ENCODE measurements at regions not wholly inside any gene's neighbourhood (a gene's known extent, or its start where the extent isn't known, plus 50 kb on each side); places are given as distances from the start of the nearest gene placed in this dataset.

DNA sequence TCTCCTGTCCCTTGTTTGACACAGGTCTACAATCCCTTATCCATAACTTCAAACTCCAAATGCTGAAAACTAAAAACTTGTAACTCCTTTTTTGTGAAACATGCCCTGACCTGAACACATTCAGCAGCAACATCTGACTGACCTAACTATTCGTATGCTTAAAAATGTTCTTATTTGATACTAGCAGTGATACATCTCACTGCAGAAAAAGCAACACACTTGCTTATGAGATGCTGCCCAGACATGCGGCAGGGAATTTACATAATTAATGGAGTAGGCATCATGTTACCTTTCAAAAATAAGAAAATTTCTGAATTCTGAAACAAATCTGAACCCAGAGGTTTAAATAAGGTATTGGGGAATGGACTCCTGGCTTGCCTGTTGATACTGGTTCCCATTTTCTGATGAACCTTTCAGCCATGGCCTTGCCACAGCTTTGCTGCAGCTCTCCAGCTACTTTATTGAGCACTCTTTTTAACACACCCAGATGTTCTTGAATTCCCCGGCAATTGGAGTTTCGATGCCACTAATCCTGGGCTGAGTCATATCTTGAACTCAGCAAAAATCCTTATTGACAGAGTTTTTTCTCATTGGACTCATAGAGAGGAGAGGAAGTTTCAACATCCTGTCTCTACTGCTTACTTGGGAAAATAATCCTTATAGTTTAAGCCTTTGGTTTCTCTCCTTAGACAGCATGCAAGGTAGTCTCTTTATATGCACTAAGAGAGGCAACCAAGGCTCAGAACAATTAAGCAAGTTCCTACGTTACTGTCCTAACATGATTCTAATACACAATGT is 296.6 kb upstream of the LMCD1 start:
- no peak for DNase-seq

DNA sequence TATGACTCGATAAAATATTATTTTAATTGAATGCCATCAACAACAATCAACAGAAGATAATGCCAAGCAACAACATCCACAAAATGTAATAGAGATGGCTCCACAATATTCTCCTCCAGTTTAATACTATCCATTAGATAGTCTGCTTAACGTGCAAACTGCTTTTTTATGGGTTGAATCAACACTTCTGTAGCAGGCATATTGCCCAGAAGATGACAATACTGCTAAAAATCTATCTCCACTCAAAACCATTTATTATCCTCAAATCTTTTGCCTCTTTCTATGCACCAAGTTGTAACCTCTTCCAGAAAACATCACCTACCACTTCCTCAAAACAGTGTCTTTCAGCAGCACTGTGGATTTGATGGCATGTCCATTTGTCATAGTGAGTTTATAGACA is 295.7 kb upstream of the LMCD1 start:
- no peak for DNase-seq

DNA sequence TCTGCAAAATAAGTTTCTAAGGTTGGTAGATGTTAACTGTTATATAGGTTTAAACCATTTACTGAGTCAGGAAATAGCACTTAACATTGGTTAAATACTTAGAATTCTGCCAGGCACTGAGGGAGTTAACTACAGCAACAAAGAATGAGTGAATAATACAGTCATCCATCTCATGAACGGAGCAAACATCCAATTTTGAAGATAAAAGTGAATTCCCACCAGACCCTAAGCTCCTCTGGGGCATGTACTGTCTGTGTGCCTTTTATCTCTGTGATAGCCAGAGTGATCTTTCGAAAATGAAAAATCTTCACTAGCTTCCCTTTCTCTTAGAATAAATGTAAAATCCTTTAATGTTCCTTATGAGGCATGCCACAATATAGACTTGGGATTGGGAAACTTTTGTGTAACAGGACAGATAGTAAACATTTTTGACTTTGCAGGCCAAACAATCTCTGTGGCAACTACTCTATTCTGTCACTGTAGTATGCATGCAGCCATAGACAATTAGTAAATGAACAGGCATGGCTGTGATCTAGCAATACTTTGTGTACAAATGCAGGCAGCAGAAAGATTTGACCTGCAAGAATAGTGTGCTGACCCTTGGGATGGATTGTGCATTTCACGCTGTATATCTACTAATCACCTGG is 294.5 kb upstream of the LMCD1 start:
- DNase-seq, result no peak

DNA sequence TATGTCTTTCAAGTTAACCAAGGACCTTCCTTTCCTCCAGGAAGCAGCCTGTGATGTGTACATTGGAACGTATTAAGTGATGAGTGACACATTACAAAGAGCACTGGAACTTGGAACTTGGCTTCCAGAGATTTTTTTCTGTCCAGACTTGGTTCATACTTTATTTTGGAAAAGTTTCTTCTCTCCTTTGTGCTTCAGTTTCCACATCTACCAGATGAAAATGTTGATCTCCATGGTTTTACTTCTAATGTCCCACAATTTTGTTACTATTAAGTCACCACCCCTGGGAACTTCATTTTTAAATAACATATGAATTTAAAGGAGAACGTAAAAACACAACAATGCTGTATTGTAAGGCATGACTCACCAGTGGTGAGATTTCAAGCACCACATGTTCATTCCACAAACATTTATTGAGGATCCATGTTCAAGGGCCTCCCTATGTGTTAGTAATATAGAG is 290.7 kb upstream of the LMCD1 start:
- no peak for DNase-seq

DNA sequence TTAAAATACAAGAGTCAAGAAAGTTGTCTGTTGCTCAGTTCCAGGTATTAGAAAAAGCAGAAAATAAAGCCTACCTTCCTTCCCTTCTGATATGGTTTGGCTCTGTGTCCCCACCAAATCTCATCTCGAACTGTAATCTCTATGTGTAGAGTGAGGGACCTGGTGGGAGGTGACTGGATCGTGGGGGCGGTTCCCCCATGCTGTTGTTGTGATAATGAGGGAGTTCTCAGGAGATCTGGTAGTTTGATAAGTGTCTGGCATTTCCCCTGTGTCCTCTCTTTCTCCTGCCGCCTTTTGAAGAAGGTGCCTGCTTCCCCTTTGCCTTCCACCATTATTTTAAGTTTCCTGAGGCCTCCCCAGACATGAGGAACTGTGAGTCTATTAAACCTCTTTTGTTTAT is 288.8 kb upstream of the LMCD1 start:
- no peak for DNase-seq

DNA sequence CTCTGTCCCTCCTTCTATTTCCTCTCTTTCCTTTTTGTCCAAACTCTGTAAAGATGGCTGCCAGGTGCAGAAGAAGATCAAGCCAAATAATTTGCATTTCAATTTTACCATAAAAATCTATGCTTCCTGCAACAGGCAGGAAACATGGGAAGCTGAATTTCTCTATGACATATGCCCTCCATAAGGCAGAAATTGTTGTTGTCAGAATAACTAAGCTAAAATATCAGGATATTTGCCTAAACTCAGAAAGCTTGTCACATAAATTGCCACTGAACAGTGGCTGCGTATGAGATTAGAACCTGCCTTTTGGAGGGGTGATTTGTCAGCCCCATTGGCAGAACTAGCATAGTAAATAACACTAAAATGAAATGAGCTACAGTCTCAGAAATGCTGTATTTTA is 288.3 kb upstream of the LMCD1 start:
- no peak for DNase-seq

DNA sequence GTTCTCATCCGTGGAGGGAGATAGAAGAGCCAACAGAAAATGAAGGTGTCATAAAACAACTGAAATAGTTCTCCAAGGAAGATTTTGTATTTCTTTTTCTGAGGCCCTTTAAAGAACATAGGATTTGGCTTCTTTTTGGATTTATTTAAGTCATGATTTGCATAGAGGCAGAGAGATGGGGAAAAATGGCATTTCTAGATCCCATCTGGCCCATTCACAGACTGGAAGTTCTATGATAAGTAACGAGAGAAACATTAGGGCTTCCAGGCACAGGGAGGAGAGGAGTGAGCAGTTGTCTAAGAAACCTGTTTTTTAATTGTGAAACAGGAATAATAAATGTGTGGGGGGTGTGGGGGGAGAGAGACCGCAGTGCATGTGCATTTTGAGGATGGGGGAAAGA is 285.8 kb upstream of the LMCD1 start:
- DNase-seq, result no peak

DNA sequence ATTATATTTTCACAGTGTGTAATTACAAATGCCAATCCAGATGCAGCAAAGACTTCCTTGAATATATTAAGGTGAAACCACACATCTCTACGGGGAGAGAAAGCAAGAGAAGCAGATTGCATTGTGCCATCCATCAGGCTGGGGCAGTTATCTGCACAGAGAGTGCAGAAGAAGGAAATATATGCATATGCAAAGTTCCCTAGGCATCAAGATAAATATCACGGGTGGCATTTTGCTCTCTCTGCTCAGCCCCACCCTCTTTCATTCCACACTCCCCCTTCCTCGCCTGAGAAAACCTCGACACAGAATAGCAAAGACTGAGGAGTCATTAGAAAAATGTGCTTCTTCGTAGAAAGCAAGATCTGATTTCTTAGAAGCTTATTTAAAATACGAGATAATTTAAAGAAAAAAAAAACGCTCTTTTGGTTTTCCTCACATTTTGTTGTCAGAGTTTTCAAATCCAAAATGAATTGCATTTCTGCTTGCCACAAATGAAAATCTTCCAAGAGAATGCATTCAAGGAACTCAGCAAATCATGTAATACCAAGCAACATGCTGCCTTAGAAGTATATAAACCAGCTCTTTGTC is 283.2 kb upstream of the LMCD1 start:
- no peak for DNase-seq

DNA sequence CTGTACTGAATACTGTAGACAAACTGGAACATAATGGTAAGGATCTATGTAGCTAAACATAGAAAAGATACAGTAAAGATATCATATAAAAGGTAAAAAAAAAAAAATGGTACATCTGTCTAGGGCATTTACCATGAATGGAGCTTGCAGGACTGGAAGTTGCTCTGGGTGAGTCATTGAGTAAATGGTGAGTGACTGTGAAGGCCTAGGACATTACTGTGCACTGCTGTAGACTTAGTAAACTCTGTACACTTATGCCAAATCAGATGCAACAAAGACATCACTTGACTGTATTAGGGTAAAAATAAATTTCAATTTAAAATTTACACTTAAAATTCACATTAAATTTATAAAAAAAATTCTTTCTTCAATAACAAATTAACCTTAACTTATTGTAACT is 281.3 kb upstream of the LMCD1 start:
- no peak for DNase-seq

DNA sequence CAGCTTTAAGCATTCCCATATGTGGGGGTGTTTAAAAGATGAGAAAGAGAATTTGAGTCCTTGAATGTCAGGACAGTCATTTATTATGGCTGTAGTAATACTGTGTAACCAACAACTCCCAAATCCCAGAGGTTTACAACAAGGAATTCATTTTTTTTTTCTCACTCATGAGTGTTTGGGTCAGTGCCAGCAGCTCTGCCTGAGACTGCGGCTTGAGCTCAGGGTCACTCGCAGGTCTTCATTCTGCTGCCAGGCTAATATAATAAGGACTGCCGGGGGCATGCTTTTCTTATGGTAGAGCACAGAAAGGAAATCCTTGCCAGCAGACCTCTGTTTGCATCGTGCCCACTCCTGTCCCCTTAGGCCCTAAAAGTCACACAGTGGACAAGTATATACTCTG is 277.9 kb upstream of the LMCD1 start:
- no peak for DNase-seq

DNA sequence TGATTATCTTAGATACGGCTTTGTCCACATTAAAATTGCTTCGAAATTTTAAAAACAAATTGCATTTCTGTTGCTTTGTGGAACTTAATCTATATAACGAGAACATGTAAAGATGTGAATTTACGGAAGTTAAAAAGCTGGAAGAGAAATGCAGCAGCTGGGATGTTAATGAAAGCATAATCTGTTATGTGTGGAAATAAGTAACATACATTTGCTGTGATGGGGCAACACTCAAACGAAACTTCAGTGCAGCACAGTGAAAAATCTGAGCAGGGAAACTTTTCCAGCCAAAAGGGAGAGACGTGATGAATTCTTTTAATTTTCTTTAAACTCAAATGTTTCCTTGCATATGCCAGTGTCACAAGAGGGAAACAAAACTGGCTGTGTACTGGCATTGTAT is 276.7 kb upstream of the LMCD1 start:
- DNase-seq, result no peak

DNA sequence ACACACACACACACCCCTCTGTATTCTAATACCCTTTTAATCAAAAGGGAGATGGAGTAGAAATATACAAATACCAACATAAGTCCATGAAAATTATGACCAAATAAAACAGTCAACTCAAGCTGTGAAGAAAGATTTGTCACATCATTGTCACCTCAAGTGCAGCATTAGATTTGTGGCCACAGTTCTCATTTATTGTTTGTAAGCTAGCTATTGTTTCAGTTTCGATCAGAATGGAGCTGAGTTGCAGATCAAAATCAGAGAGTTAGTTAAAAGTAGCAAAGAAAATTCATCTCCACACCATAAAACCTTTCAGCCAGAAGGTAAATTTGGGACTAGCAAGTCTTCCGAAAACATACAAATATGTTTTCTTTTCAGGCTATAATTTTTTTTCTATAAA is 267.7 kb upstream of the LMCD1 start:
- DNase-seq, result no peak

DNA sequence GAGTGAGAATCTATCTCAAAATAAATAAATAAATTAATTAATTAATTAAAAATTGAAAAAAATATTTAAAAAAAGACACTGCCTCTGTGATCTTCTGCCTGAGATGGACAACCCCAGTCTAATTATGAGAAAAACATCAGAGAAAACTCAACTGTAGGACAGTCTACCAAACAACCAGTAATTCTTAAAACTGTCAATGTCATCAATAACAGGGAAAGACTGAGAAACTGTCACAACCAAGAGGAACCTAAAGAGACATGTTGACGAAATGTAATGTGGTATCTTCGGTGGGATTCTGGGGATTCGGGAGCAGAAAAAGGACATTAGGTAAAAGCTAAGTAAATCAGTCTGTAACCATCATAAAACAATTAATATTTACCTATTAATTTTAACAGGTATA is 265.4 kb upstream of the LMCD1 start:
- no peak for DNase-seq

DNA sequence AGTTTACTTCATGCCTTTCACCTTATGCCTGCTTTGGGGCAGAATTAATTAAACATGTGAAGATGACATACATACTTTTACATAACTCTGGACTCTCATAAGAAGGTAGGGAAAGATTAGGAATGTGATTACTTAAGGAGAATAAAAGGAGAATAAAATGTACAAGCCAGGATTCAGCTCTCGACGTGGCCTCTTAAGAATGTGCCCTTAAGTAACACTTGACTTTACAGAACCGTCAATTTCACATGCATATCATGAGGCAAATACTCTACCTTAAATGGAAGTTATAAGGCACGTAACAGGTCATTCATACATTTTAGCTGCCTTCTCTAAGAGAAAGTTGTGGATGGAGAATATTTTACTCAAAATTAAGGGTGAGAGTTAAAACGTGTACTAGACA is 263.7 kb upstream of the LMCD1 start:
- no peak for DNase-seq

DNA sequence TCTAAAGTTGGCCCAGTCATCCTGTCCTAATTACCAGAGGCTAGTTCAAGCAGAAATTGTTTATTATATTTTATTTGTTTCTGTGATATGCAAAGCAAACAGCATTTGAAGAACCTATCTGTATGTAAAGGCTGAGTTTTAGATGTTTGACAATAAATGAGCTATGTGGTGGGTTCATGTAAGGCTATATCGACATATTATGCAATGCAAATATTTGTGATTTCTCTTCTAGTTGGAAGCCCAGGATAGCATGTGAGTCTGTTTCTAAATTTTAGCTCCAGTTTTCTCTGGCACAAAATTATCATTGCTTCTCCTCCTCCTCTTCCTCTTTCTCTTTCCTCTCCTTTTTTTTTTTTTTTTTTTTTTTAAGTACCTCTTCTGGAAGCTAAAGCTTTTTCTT is 263.2 kb upstream of the LMCD1 start:
- DNase-seq, result no peak

DNA sequence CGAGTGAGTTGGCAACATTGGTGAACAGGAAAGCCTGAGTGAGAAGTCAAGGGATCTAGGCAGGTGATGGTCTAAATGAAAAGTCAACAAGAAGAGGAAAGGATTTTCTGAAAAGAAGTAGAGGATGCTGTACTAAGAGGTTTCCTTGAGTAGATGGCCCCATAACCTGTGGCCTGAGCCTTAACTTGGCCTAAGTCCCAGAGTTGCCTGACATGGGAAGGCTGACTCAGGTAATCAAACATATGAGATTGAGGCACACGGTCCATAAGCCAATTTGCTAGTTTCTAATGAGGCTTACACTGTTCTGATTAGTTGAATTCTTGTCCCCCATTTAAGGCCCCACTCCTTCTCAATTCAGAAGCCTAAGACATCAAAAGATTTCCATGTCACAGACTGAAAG is 262.5 kb upstream of the LMCD1 start:
- no peak for DNase-seq

DNA sequence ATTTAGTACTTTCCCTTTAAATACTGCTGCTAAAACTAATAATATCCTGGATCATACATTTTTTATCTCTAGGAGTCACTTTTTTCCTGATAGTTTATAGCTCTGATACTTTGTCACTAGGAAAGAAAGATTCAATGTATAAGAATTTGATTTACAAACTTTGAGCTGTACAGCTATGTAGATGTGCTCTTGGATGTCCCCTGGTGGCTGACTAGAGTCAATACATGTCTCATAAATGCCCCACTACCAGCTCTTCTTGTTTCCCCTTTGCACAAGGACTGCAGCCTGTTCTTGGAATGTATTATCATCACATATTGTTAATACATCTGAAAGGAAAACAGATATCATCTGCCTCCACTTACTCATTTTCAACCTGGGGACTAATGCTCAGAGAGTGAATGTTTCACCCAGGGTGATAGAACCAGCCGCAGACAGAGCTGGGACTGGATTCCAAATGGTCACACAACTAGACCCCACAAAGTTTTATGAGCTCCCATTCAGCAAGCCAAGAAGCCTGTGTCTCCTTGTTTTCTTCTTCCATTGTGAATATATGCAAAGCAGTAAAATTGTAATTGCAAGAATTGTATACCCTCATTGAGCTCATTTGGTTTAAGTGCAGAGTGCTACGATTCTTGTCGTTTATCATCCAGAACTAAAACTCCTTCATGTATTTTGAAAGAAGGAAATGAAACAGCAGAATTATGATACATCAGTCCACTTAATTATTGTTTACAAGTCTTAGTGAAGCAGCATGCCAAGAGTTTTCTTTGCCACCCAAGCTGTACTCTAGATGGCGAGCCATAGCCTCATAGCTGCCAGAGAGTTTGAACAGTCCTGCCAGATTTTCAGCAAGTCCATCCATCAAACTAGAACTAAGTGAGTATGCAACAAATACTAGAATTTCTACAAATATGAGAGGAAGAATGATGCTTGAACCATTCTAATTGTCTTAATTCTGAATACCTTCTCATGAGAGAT is 261.6 kb upstream of the LMCD1 start:
- peak; percentile 17 for DNase-seq

DNA sequence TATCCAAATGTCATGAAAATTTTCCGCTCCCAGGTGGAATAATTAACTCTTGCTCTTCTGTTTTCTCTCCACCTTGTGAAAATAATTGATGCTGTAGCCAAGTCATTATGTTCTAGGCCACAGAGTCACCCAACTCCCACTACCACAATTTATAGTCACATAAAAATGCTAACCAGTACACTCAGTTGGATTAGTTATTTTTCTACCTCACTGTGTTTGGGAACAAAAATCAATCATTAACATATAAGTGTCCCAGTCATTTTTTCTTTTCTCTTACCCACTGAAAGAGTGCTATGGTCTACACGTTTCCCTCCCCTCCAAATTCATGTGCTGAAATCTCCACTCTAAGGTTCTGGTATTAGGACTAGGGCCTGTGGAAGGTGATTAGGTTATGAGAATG is 255.6 kb upstream of the LMCD1 start:
- DNase-seq, result no peak

DNA sequence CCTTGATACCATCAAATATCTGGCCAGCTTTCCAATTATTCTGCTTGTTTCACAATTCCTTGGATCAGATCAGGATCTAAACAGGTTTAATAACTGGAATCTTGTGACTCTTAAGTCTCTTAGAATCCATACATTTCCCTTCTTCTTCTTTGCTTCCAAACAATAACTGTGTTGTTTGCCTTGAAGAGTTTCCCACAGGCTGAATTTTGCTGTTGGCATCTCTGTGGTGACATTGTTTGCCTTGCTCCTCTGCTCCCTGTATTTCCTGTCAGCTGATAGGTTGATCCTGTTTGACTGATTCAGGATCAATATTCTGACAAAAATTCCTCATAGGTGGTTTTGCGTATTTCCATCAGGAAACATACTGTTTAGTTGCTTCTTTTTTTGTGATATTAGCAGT is 248.4 kb upstream of the LMCD1 start:
- no peak for DNase-seq

DNA sequence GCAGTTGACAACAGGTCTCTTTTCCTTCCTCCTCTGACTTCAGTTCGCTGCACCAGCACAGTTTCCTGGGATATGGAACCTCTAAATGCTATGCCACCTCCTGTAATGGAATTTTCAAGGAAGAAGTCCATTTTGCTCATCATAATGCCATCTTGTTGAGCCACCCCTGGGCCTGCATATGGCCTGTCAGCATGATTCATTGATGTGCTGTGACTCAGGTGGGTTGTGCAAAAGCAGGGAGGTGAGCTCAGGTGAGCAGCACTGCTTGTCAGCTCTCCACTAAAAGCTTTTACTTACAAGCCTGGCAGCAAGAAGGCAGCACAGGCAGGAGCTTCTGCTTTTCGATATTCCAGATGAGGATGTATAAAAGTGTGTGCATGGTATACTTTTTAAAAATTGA is 247.1 kb upstream of the LMCD1 start:
- no peak for DNase-seq

DNA sequence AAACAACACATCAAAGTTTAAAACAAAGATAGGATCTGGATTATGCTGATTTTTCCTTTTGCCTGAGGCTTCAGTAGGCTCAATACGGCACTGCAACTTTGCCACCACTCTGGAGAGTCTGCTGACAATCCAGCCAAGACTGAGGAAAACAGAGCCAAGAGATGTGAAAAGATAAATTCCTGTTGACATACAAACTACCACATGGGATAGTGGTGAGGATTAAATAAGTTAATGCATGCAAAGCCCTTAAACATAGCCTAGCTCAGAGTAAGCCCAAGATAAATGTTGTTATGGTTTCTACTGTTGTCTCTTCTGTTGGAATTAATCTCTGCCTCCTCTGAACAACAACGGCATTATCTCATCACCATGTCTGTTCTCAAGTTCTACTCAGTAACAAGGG is 245.9 kb upstream of the LMCD1 start:
- DNase-seq, result no peak

DNA sequence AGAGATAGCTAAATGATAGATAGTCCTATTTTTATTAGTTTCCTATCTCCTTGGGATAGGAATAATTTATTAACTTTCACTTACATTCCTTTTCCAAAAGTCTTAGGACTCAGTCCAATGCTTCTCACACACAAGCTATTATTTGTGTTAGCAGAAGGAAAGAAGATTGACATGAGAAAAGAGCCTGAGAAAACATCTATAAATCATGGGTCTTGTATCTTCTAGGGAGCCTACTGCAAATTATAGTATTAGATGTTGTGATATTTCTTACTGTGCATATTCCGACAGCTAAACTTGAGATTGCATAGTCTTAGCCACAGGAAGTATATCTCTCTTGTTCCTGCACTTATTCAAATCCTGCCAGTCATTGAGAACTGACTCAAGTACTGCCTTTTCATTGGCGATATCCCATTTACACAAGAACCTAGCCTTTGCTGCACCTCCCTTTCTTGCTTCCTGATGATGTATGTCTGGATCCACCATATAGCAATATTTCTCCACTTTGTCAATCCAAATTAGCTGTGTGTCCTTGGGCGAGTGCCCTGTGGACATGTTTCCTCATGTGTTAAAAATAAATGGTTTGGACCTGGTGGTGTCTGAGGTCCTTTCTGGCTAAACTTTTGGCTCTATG is 245.1 kb upstream of the LMCD1 start:
- DNase-seq, result no peak

DNA sequence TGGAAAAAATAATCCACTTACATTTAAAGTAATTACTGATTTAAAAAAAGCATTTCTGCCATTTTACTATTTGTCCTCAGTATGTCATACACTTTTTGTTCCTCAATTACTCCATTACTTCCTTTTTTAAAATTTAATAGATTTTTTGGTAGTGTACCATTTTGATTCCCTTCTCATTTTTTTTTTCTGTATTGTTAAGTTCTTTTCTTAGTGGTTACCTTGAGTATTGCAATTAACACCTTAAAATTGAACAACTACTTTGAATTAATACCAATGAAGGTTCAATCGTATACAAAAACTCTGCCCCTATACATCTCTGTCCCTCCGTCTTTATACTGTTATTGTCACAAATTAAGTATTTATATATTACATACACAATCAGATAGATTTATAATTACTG is 240.6 kb upstream of the LMCD1 start:
- no peak for DNase-seq

Data from DMS 273 treated with DMSO at 0.1 percent for 48 hours (cell line).